GM23338 (cell line): ENCODE measurements at regions not wholly inside any gene's neighbourhood (a gene's known extent, or its start where the extent isn't known, plus 50 kb on each side); places are given as distances from the start of the nearest gene placed in this dataset.
"Not testable (repeated sequence)": the region's sequence is repeated elsewhere in the genome, so short reads cannot be mapped to it uniquely, and the experiment has no call there.

ENCODE experiments used
- ATAC-seq: fragments of 200-7000 bp; cut with Tn5 transposase; 3 replicates; pipeline ENCODE4 v1.9.1; 2020
- DNase-seq: peaks from one replicate; pipeline ENCODE4 v3.0.0-alpha.2; 2015; ENCODE audit warnings: low spot score
- H2AFZ ChIP-seq: fragments of 200-600 bp; sonication (generic); 2 replicates; pipeline ENCODE4 v1.8.0; 2016; ENCODE audit warnings: antibody characterized with exemption, mild to moderate bottlenecking, moderate library complexity
- H3F3A ChIP-seq: fragments of 200-600 bp; sonication (generic); replicated peaks from 2 replicates; pipeline ENCODE4 v1.8.0; 2017; ENCODE audit warnings: antibody characterized with exemption, mixed run types, low read depth
- H3K27ac ChIP-seq: fragments of 200-600 bp; sonication (generic); 2 replicates; pipeline ENCODE4 v1.6.1; 2016; ENCODE audit warnings: low read depth
- H3K27me3 ChIP-seq: fragments of 200-600 bp; sonication (generic); 2 replicates; pipeline ENCODE4 v1.8.0; 2016; ENCODE audit warnings: mild to moderate bottlenecking, mixed run types, moderate library complexity; ENCODE audit not compliant: insufficient read depth
- H3K36me3 ChIP-seq: fragments of 200-600 bp; sonication (generic); 2 replicates; pipeline ENCODE4 v1.8.0; 2016; ENCODE audit warnings: mild to moderate bottlenecking; ENCODE audit not compliant: insufficient read depth
- H3K4me1 ChIP-seq: fragments of 200-600 bp; sonication (generic); 2 replicates; pipeline ENCODE4 v1.8.0; 2016; ENCODE audit warnings: mild to moderate bottlenecking, moderate library complexity; ENCODE audit not compliant: insufficient read depth
- H3K4me2 ChIP-seq: fragments of 200-600 bp; sonication (generic); 2 replicates; pipeline ENCODE4 v1.7.1; 2017; ENCODE audit warnings: mixed run types
- H3K4me3 ChIP-seq: fragments of 200-600 bp; sonication (generic); 2 replicates; pipeline ENCODE4 v1.6.1; 2016; ENCODE audit warnings: mixed run types
- H3K79me2 ChIP-seq: fragments of 200-600 bp; sonication (generic); replicated peaks from 2 replicates; pipeline ENCODE4 v1.8.0; 2017; ENCODE audit warnings: mild to moderate bottlenecking; ENCODE audit not compliant: insufficient read depth
- H3K9me2 ChIP-seq: fragments of 200-600 bp; sonication (generic); 2 replicates; pipeline ENCODE4 v1.8.0; 2017; ENCODE audit not compliant: insufficient read depth
- H4K20me1 ChIP-seq: fragments of 200-600 bp; sonication (generic); replicated peaks from 2 replicates; pipeline ENCODE4 v1.8.0; 2017; ENCODE audit warnings: mild to moderate bottlenecking; ENCODE audit not compliant: insufficient read depth
- H3K27ac Mint-ChIP-seq: 2 replicates; pipeline ENCODE4 v1.8.0; 2020; ENCODE audit warnings: inconsistent platforms, mild to moderate bottlenecking, moderate library complexity, mixed read lengths
- H3K27me3 Mint-ChIP-seq: 3 replicates; pipeline ENCODE4 v1.8.0; 2022; ENCODE audit warnings: low read depth, mild to moderate bottlenecking, moderate library complexity, mixed read lengths, inconsistent platforms; ENCODE audit not compliant: insufficient read depth, poor library complexity
- H3K36me3 Mint-ChIP-seq: 3 replicates; pipeline ENCODE4 v1.8.0; 2021; ENCODE audit warnings: low read depth, mild to moderate bottlenecking, inconsistent platforms, moderate library complexity, mixed read lengths
- H3K4me1 Mint-ChIP-seq: 3 replicates; pipeline ENCODE4 v1.8.0; 2020; ENCODE audit warnings: mild to moderate bottlenecking, inconsistent platforms, mixed read lengths
- H3K4me3 Mint-ChIP-seq: 3 replicates; pipeline ENCODE4 v1.8.0; 2021; ENCODE audit warnings: moderate library complexity, mild to moderate bottlenecking, inconsistent platforms, mixed read lengths
- H3K9me3 Mint-ChIP-seq: 3 replicates; pipeline ENCODE4 v1.8.0; 2020; ENCODE audit warnings: moderate library complexity, mild to moderate bottlenecking, inconsistent platforms, mixed read lengths
- EZH2 ChIP-seq: fragments of 200-600 bp; sonication (generic); IDR thresholded peaks from one replicate; pipeline ENCODE4 v1.8.0; 2017; ENCODE audit warnings: antibody characterized with exemption, mild to moderate bottlenecking, low read depth; ENCODE audit not compliant: unreplicated experiment
- EZH2phosphoT487 ChIP-seq: fragments of 200-600 bp; sonication (generic); IDR thresholded peaks from one replicate; pipeline ENCODE4 v1.8.1; 2018; ENCODE audit warnings: antibody characterized with exemption; ENCODE audit not compliant: unreplicated experiment
- JUNB ChIP-seq: IDR thresholded peaks from one replicate; pipeline ENCODE4 v1.6.1; 2016; ENCODE audit warnings: antibody characterized with exemption; ENCODE audit not compliant: unreplicated experiment
- STAT1 ChIP-seq: IDR thresholded peaks from one replicate; pipeline ENCODE4 v1.6.1; 2016; ENCODE audit warnings: antibody characterized with exemption; ENCODE audit not compliant: unreplicated experiment
- TF ChIP-seq, protein P1 (sequence below), 2 experiments: fragments of 200-600 bp in 1 of 2; sonication (generic) in 1 of 2; conservative IDR thresholded peaks; 2 replicates each; pipeline versions ENCODE4 v1.5.1 to v1.6.1; 2016 to 2017; ENCODE audit warnings: antibody characterized with exemption in 2 of 2, low read depth in 2 of 2, mild to moderate bottlenecking in 2 of 2, moderate library complexity in 1 of 2
- TF ChIP-seq, protein P2 (sequence below): fragments of 250-450 bp; sonication (Bioruptor Pico); IDR thresholded peaks from 2 replicates; pipeline ENCODE4 v1.5.0; 2020; ENCODE audit warnings: mild to moderate bottlenecking, moderate library complexity
- TF ChIP-seq, protein P3 (sequence below): IDR thresholded peaks from one replicate; pipeline ENCODE4 v1.6.1; 2018; ENCODE audit warnings: antibody characterized with exemption; ENCODE audit not compliant: unreplicated experiment

DNA sequence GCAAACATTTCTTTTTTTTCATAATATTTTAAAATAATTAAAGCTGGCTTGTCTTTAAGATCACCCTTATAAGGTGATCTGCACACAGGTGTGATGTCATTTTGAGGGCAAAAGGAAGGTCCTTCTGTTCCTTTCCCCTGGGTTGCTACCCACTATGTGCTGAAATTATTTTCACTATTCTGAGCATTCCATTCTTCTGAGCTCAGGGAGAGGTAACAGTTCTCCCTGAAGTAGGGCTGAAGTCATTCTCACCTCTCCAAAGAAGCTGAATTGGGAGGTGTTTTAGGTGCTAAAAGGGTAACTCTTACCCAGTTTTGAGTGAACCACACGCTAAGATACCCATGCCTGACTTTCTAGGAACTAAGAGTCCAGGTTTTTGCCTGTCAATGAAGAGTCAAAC, 247.6 kb downstream of the SLC4A3 start:
- Histone ChIP-seq H3K9me2 (peaks cover 20% of the 10 kb centered on the region), H3K27me3 (no peaks in the 10 kb centered on the region), H3K27ac (no peak overlapping the region), H2AFZ (no peak overlapping the region), H3K4me1 (peaks cover 45% of the 10 kb centered on the region), H3K36me3 (no peaks in the 10 kb centered on the region), H3K4me2 (no peak overlapping the region), H3K79me2 (no peaks in the 10 kb centered on the region), H4K20me1 (no peaks in the 10 kb centered on the region), H3K4me3 (no peak overlapping the region), H3F3A (no peaks in the 10 kb centered on the region)
- no peaks in the 10 kb centered on the region for H3K36me3 Mint-ChIP-seq
- no peak overlapping the region for H3K27ac Mint-ChIP-seq
- no peak overlapping the region for H3K4me3 Mint-ChIP-seq
- DNase-seq (no peak), ATAC-seq (no peak)
- peaks cover 4% of the 10 kb centered on the region for H3K27me3 Mint-ChIP-seq
- TF ChIP-seq JUNB (no peak), EZH2 (no peak), STAT1 (no peak), EZH2phosphoT487 (no peak)
- TF ChIP-seq, protein P1, sequence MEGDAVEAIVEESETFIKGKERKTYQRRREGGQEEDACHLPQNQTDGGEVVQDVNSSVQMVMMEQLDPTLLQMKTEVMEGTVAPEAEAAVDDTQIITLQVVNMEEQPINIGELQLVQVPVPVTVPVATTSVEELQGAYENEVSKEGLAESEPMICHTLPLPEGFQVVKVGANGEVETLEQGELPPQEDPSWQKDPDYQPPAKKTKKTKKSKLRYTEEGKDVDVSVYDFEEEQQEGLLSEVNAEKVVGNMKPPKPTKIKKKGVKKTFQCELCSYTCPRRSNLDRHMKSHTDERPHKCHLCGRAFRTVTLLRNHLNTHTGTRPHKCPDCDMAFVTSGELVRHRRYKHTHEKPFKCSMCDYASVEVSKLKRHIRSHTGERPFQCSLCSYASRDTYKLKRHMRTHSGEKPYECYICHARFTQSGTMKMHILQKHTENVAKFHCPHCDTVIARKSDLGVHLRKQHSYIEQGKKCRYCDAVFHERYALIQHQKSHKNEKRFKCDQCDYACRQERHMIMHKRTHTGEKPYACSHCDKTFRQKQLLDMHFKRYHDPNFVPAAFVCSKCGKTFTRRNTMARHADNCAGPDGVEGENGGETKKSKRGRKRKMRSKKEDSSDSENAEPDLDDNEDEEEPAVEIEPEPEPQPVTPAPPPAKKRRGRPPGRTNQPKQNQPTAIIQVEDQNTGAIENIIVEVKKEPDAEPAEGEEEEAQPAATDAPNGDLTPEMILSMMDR (conservative IDR thresholded peaks at IDR 0.05; ENCODE audit: low read depth in 2 of 2) = no peak
- TF ChIP-seq, protein P2, sequence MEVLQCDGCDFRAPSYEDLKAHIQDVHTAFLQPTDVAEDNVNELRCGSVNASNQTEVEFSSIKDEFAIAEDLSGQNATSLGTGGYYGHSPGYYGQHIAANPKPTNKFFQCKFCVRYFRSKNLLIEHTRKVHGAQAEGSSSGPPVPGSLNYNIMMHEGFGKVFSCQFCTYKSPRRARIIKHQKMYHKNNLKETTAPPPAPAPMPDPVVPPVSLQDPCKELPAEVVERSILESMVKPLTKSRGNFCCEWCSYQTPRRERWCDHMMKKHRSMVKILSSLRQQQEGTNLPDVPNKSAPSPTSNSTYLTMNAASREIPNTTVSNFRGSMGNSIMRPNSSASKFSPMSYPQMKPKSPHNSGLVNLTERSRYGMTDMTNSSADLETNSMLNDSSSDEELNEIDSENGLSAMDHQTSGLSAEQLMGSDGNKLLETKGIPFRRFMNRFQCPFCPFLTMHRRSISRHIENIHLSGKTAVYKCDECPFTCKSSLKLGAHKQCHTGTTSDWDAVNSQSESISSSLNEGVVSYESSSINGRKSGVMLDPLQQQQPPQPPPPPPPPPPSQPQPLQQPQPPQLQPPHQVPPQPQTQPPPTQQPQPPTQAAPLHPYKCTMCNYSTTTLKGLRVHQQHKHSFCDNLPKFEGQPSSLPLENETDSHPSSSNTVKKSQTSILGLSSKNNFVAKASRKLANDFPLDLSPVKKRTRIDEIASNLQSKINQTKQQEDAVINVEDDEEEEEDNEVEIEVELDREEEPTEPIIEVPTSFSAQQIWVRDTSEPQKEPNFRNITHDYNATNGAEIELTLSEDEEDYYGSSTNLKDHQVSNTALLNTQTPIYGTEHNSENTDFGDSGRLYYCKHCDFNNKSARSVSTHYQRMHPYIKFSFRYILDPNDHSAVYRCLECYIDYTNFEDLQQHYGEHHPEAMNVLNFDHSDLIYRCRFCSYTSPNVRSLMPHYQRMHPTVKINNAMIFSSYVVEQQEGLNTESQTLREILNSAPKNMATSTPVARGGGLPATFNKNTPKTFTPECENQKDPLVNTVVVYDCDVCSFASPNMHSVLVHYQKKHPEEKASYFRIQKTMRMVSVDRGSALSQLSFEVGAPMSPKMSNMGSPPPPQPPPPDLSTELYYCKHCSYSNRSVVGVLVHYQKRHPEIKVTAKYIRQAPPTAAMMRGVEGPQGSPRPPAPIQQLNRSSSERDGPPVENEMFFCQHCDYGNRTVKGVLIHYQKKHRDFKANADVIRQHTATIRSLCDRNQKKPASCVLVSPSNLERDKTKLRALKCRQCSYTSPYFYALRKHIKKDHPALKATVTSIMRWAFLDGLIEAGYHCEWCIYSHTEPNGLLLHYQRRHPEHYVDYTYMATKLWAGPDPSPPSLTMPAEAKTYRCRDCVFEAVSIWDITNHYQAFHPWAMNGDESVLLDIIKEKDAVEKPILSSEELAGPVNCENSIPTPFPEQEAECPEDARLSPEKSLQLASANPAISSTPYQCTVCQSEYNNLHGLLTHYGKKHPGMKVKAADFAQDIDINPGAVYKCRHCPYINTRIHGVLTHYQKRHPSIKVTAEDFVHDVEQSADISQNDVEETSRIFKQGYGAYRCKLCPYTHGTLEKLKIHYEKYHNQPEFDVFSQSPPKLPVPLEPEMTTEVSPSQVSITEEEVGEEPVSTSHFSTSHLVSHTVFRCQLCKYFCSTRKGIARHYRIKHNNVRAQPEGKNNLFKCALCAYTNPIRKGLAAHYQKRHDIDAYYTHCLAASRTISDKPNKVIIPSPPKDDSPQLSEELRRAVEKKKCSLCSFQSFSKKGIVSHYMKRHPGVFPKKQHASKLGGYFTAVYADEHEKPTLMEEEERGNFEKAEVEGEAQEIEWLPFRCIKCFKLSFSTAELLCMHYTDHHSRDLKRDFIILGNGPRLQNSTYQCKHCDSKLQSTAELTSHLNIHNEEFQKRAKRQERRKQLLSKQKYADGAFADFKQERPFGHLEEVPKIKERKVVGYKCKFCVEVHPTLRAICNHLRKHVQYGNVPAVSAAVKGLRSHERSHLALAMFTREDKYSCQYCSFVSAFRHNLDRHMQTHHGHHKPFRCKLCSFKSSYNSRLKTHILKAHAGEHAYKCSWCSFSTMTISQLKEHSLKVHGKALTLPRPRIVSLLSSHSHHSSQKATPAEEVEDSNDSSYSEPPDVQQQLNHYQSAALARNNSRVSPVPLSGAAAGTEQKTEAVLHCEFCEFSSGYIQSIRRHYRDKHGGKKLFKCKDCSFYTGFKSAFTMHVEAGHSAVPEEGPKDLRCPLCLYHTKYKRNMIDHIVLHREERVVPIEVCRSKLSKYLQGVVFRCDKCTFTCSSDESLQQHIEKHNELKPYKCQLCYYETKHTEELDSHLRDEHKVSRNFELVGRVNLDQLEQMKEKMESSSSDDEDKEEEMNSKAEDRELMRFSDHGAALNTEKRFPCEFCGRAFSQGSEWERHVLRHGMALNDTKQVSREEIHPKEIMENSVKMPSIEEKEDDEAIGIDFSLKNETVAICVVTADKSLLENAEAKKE = no peak
- TF ChIP-seq, protein P3, sequence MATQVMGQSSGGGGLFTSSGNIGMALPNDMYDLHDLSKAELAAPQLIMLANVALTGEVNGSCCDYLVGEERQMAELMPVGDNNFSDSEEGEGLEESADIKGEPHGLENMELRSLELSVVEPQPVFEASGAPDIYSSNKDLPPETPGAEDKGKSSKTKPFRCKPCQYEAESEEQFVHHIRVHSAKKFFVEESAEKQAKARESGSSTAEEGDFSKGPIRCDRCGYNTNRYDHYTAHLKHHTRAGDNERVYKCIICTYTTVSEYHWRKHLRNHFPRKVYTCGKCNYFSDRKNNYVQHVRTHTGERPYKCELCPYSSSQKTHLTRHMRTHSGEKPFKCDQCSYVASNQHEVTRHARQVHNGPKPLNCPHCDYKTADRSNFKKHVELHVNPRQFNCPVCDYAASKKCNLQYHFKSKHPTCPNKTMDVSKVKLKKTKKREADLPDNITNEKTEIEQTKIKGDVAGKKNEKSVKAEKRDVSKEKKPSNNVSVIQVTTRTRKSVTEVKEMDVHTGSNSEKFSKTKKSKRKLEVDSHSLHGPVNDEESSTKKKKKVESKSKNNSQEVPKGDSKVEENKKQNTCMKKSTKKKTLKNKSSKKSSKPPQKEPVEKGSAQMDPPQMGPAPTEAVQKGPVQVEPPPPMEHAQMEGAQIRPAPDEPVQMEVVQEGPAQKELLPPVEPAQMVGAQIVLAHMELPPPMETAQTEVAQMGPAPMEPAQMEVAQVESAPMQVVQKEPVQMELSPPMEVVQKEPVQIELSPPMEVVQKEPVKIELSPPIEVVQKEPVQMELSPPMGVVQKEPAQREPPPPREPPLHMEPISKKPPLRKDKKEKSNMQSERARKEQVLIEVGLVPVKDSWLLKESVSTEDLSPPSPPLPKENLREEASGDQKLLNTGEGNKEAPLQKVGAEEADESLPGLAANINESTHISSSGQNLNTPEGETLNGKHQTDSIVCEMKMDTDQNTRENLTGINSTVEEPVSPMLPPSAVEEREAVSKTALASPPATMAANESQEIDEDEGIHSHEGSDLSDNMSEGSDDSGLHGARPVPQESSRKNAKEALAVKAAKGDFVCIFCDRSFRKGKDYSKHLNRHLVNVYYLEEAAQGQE = no peak
- peaks cover 41% of the 10 kb centered on the region for H3K4me1 Mint-ChIP-seq
- H3K9me3 Mint-ChIP-seq = no peaks in the 10 kb centered on the region

DNA sequence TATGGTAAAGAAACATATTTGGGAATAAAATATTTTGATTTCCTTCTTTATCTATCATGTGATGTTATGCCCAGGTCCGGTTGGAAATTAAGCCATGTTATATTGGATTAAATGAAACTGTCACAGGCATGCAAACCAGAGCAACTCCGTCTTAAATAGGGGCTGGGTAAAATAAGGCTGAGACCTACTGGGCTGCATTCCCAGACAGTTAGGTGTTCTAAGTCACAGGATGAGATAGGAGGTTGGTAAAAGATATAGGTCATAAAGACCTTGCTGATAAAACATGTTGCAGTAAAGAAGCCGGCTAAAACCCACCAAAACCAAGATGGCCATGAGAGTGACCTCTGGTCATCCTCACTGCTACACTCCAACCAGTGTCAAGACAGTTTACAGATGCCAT, 248.6 kb downstream of the SLC4A3 start:
- H3K4me1 ChIP-seq = peaks cover 40% of the 10 kb centered on the region
- not testable (repeated sequence) for H3K27me3 ChIP-seq, H3K79me2 ChIP-seq, H3K9me3 Mint-ChIP-seq, H3K27ac Mint-ChIP-seq, H3F3A ChIP-seq, H4K20me1 ChIP-seq, H3K4me3 Mint-ChIP-seq, H3K36me3 Mint-ChIP-seq, H3K4me2 ChIP-seq, DNase-seq, H3K4me3 ChIP-seq, H3K36me3 ChIP-seq, ATAC-seq, H2AFZ ChIP-seq, H3K27ac ChIP-seq, H3K27me3 Mint-ChIP-seq
- peaks cover 19% of the 10 kb centered on the region for H3K9me2 ChIP-seq
- peaks cover 35% of the 10 kb centered on the region for H3K4me1 Mint-ChIP-seq
